Right lobe of liver (tissue), 4 donors: ENCODE measurements at regions not wholly inside any gene's neighbourhood (a gene's known extent, or its start where the extent isn't known, plus 50 kb on each side); places are given as distances from the start of the nearest gene placed in this dataset.

Experiments used
- POLR2A ChIP-seq: fragments of 450-650 bp; IDR thresholded peaks from one replicate; pipeline ENCODE4 v1.6.1; 2017; ENCODE audit warnings: antibody characterized with exemption, mild to moderate bottlenecking
- TF ChIP-seq, protein P1 (sequence below), 4 donors: fragments of 200-600 bp in 3 of 4; fragments of 450-650 bp in 1 of 4; IDR thresholded peaks; one replicate each; pipeline versions ENCODE4 v1.5.1 to v1.8.0; 2016 to 2022; ENCODE audit warnings: antibody characterized with exemption in 4 of 4, mild to moderate bottlenecking in 2 of 4
- donor health status: DM: no; HTN: no; CAD: no.
- donor health status: DM: no; HTN: no; CAD: no.
- donor health status: DM: no; HTN: yes; CAD: no.

- TF ChIP-seq POLR2A = no peak
- TF ChIP-seq, protein P1, sequence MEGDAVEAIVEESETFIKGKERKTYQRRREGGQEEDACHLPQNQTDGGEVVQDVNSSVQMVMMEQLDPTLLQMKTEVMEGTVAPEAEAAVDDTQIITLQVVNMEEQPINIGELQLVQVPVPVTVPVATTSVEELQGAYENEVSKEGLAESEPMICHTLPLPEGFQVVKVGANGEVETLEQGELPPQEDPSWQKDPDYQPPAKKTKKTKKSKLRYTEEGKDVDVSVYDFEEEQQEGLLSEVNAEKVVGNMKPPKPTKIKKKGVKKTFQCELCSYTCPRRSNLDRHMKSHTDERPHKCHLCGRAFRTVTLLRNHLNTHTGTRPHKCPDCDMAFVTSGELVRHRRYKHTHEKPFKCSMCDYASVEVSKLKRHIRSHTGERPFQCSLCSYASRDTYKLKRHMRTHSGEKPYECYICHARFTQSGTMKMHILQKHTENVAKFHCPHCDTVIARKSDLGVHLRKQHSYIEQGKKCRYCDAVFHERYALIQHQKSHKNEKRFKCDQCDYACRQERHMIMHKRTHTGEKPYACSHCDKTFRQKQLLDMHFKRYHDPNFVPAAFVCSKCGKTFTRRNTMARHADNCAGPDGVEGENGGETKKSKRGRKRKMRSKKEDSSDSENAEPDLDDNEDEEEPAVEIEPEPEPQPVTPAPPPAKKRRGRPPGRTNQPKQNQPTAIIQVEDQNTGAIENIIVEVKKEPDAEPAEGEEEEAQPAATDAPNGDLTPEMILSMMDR (IDR thresholded peaks at IDR 0.05) = no peak
Observed at GRCh38 chr3:16707260-16707659, 102.0 kb upstream of the DAZL start.
